ENCODE measurements at regions not wholly inside any gene's neighbourhood (a gene's known extent, or its start where the extent isn't known, plus 50 kb on each side); places are given as distances from the start of the nearest gene placed in this dataset.

DNA sequence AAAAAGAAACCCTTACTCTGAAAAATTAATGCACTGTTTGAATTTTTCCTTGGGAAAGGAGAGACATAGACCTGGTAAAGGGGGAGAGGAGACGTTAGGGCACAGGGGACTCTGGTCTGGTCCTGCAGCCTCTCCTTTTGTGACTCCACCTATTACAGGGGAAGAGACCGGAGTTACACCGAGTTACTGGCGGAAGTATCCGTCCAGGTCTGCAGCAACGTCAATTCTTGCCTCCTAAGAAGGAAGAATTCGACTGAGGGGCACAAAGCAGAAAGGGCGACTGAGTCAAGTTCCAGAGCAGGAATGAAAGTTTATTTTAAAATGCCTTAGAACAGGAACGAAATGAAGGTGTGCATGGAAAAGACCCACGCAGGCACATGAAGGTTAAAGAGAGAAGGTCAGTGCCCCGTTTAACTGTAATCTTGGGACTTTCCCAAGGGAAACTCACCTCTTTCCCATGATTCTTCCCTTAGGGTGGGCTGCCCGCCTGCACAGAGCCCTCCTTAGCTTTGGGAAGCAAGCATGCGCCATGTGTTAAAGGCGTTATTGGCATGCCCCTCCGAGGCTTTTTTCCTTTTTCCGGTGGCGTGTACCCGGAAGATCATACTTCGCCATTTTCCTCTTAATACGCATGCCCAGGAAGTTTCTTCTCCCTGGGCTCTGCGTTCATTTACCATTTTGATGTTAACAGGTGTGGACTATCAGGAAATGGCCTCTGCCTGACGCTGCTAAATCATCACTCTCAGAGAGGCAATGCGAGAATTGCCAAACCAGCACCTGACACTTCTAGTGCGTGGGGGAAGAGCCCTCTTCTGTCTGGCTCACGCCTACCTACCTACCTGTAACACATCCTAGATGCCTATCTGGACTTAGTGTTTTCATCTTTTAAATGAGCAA, 409.6 kb upstream of the PAPPA start:
- TF ChIP-seq, protein P1, sequence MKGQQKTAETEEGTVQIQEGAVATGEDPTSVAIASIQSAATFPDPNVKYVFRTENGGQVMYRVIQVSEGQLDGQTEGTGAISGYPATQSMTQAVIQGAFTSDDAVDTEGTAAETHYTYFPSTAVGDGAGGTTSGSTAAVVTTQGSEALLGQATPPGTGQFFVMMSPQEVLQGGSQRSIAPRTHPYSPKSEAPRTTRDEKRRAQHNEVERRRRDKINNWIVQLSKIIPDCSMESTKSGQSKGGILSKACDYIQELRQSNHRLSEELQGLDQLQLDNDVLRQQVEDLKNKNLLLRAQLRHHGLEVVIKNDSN (IDR thresholded peaks at IDR 0.05), result no peak
- TF ChIP-seq MAX (IDR thresholded peaks at IDR 0.05) (no peak), RAD21 (IDR thresholded peaks at IDR 0.05; ENCODE audit: low read depth) (no peak), NFIC (IDR thresholded peaks at IDR 0.05) (no peak), EP300 (IDR thresholded peaks at IDR 0.05; ENCODE audit: borderline replicate concordance) (no peak), CREB1 (IDR thresholded peaks at IDR 0.05; ENCODE audit: low read depth) (no peak), CEBPB (IDR thresholded peaks at IDR 0.05) (no peak), TEAD4 (IDR thresholded peaks at IDR 0.05) (no peak), TAF1 (IDR thresholded peaks at IDR 0.05; ENCODE audit: low read depth) (no peak), YY1 (IDR thresholded peaks at IDR 0.05; ENCODE audit: low read depth) (no peak), FOXM1 (IDR thresholded peaks at IDR 0.05; ENCODE audit: borderline replicate concordance, low read depth) (no peak), TCF12 (IDR thresholded peaks at IDR 0.05; ENCODE audit: low read depth) (no peak), EGR1 (IDR thresholded peaks at IDR 0.05) (no peak)
- TF ChIP-seq, protein P2, sequence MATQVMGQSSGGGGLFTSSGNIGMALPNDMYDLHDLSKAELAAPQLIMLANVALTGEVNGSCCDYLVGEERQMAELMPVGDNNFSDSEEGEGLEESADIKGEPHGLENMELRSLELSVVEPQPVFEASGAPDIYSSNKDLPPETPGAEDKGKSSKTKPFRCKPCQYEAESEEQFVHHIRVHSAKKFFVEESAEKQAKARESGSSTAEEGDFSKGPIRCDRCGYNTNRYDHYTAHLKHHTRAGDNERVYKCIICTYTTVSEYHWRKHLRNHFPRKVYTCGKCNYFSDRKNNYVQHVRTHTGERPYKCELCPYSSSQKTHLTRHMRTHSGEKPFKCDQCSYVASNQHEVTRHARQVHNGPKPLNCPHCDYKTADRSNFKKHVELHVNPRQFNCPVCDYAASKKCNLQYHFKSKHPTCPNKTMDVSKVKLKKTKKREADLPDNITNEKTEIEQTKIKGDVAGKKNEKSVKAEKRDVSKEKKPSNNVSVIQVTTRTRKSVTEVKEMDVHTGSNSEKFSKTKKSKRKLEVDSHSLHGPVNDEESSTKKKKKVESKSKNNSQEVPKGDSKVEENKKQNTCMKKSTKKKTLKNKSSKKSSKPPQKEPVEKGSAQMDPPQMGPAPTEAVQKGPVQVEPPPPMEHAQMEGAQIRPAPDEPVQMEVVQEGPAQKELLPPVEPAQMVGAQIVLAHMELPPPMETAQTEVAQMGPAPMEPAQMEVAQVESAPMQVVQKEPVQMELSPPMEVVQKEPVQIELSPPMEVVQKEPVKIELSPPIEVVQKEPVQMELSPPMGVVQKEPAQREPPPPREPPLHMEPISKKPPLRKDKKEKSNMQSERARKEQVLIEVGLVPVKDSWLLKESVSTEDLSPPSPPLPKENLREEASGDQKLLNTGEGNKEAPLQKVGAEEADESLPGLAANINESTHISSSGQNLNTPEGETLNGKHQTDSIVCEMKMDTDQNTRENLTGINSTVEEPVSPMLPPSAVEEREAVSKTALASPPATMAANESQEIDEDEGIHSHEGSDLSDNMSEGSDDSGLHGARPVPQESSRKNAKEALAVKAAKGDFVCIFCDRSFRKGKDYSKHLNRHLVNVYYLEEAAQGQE (IDR thresholded peaks at IDR 0.05; ENCODE audit: low read depth), result no peak
